ENCODE measurements at regions not wholly inside any gene's neighbourhood (a gene's known extent, or its start where the extent isn't known, plus 50 kb on each side); places are given as distances from the start of the nearest gene placed in this dataset.

DNA sequence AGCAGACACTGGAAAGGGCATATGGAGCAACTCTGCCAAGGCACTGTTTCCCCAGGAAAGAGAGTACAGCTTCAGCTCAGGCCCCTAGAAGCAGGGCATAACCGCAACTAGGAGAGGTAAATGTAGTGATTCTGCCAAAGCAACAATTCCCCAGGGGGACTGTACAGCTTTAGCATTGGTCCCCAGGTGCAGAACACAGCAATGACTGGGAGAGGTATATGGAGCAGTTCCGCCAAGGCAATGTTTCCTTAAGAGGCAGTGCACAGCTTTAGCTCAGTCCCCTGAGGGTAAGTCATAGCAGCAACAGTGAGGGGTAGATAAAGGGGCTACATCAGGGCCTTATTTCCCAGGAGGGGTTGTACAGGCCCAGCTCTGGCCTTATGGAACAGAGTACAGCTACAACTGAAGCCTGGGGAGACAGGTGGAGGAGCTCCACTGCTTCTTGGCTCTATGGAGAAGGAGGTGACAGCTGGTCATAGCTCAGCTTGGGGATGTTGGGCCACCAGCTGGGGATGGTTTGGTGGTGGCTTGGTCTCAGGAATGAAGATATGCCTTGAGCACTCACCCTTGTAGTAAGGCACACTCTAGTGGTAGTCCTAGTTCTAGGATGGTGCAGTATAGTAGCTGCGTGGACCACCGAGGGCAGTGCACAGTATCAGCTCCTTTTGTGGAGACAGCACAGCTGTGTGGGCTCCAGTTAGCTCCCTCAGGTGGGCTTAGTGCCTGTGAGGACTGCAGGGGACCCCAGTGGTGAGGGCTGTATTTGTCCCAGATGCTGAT lies 582.7 kb downstream of the PTPRC start:
- peak; percentile 46 for DNase-seq (ENCODE audit: low read depth)

DNA sequence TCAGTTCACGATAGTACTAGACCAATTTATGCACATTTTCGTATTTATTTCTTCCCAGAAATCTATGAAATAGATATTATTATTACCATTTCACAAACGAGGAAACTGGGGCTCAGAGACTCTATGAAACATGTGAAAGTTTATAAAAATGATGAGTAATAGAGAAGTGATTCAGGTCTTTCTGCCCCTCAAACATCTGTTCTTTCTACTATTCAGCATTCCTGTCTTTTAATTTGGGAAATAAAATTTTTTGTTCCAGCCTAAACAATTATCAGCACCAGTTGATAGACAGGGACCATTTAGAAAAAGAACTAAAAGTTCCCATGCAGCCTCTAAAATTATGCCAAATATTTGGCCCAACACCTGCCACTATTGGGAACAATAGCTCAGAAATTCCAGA lies 585.1 kb downstream of the PTPRC start:
- DNase-seq (ENCODE audit: low read depth): no peak

More for the DNA sequence above, 582.7 kb downstream of the PTPRC start:
- TF ChIP-seq, protein P1, sequence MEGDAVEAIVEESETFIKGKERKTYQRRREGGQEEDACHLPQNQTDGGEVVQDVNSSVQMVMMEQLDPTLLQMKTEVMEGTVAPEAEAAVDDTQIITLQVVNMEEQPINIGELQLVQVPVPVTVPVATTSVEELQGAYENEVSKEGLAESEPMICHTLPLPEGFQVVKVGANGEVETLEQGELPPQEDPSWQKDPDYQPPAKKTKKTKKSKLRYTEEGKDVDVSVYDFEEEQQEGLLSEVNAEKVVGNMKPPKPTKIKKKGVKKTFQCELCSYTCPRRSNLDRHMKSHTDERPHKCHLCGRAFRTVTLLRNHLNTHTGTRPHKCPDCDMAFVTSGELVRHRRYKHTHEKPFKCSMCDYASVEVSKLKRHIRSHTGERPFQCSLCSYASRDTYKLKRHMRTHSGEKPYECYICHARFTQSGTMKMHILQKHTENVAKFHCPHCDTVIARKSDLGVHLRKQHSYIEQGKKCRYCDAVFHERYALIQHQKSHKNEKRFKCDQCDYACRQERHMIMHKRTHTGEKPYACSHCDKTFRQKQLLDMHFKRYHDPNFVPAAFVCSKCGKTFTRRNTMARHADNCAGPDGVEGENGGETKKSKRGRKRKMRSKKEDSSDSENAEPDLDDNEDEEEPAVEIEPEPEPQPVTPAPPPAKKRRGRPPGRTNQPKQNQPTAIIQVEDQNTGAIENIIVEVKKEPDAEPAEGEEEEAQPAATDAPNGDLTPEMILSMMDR (IDR thresholded peaks at IDR 0.05; ENCODE audit: insufficient read depth, low read depth, low read length, missing control alignments): peak; percentile 15
- H3K4me3 ChIP-seq (ENCODE audit: low read depth, low read length): no peak overlapping the region

DNA sequence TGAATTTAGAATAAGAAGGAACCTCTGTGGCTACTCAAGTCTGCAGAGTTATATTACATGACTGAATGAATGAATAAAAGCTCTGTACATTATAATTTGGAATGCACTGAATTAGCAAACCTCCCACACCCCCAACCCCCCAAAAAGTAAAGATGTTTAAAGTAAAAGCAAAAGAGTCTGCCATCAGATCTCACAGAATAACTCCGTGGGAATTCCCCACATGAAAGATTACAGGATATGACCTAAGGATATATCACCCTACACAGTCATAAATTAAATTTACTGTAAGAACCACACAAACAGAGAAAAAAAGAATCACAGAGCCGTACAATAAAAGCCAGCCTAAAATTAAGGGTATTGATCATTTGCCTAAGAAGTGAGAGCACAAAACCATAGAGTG lies 587.3 kb downstream of the PTPRC start:
- TF ChIP-seq, protein P1 (IDR thresholded peaks at IDR 0.05; ENCODE audit: insufficient read depth, low read depth, low read length, missing control alignments): no peak
- peak; percentile 61 for DNase-seq (ENCODE audit: low read depth)
- no peak overlapping the region for H3K4me3 ChIP-seq (ENCODE audit: low read depth, low read length)

More for the DNA sequence above, 585.1 kb downstream of the PTPRC start:
- TF ChIP-seq, protein P1 (IDR thresholded peaks at IDR 0.05; ENCODE audit: insufficient read depth, low read depth, low read length, missing control alignments): no peak
- H3K4me3 ChIP-seq (ENCODE audit: low read depth, low read length): no peak overlapping the region

DNA sequence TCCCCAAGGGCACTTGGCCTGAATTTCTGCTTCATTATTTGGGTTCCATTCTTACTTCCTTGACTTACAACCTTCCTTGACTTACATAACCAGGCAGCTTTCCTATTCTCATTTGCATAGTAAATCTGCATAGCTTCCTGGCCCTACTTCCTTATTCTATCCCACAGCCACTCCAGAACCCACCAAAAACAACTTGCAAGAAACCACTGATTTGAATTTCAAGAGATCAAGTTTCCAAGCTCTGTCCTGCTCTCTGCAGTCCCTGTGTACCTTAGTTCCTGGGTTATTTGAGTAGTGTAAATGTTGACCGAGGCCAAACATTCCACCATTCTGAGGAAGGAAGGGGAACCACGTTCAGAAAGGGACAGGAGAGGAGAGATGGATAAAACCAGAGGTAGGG lies 603.3 kb downstream of the PTPRC start:
- DNase-seq (ENCODE audit: low read depth): peak; percentile 2
- H3K4me3 ChIP-seq (ENCODE audit: low read depth, low read length): no peak overlapping the region
- TF ChIP-seq, protein P1 (IDR thresholded peaks at IDR 0.05; ENCODE audit: insufficient read depth, low read depth, low read length, missing control alignments): no peak

DNA sequence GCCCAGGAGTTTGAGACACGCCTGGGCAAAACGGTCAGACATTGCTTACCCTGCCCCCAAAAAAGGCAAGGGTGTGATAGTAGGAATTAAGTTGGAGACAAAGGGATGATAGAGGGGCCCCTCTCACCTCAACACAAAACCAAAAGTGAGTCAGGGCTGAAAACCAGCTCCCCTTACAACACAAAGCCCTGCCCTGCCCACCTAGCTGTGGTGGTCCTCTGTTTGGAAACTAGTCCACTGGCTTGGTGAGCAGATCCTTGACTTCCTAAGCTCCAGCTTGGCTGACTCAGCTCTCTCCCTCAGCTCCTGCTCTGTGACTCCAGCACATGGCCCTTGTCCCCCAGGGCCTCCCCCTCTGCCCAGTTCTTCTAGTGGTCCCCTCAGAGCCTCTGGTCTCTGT lies 603.8 kb downstream of the PTPRC start:
- DNase-seq (ENCODE audit: low read depth): no peak
- H3K4me3 ChIP-seq (ENCODE audit: low read depth, low read length): no peak overlapping the region
- TF ChIP-seq, protein P1 (IDR thresholded peaks at IDR 0.05; ENCODE audit: insufficient read depth, low read depth, low read length, missing control alignments): no peak

DNA sequence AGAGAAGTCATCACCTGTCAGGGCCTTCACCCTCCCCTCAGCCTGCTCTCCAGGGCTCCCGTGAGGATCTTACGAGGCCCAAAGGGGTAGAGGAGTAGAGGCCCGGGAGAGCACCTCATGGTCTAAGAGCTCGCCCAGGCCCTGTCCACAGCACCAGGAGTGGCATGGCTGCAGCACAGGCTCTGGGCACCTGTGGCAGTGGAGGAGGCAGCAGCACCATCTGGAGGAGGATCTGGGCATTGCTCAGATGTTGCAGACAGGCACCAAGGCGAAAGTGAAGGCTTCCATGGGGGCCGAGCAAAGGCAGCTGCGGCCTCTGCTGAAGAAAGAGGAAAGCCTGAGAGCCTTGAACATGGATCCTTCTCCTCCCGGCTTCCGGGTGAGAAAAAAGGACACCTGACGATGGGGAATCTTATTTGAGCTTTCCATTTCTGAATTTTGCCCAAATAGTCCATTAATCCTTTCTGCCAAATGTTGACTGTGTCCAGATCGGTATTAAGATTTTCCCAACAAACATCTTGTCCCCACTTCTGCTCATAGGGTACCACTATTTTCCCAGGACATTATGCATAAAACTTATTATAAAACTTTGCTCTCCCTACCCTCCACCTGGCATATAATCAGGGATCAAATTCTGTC lies 604.7 kb downstream of the PTPRC start:
- DNase-seq (ENCODE audit: low read depth): peak; percentile 91
- TF ChIP-seq, protein P1 (IDR thresholded peaks at IDR 0.05; ENCODE audit: insufficient read depth, low read depth, low read length, missing control alignments): peak; percentile 84
- no peak overlapping the region for H3K4me3 ChIP-seq (ENCODE audit: low read depth, low read length)

All from GM12865 (cell line).